LoVo (cell line): ENCODE measurements at regions not wholly inside any gene's neighbourhood (a gene's known extent, or its start where the extent isn't known, plus 50 kb on each side); places are given as distances from the start of the nearest gene placed in this dataset.

Experiments
- DNase-seq: peaks from one replicate; pipeline ENCODE4 v3.0.0-alpha.2; 2016; ENCODE audit warnings: low spot score

GRCh38 chr1:201772178-201772577, 56.8 kb upstream of the IPO9 start:
- DNase-seq, result no peak

GRCh38 chr1:201773764-201774163, 55.2 kb upstream of the IPO9 start:
- no peak for DNase-seq

GRCh38 chr1:201774224-201774982, 54.6 kb upstream of the IPO9 start:
- no peak for DNase-seq

- DNase-seq, result no peak
Measured at GRCh38 chr1:201774983-201775344, 54.0 kb upstream of the IPO9 start.

- DNase-seq, result no peak
Measured at GRCh38 chr1:201775380-201775779, 53.6 kb upstream of the IPO9 start.

GRCh38 chr1:201778279-201779065, 50.5 kb upstream of the IPO9 start:
- no peak for DNase-seq
